Muscle layer of colon (tissue), 2 donors: ENCODE measurements at regions not wholly inside any gene's neighbourhood (a gene's known extent, or its start where the extent isn't known, plus 50 kb on each side); places are given as distances from the start of the nearest gene placed in this dataset.

ENCODE experiments used
- H3K27ac ChIP-seq: one replicate; pipeline ENCODE4 v1.7.0; 2013; ENCODE audit warnings: low read depth, mild to moderate bottlenecking, low read length, moderate library complexity
- H3K27me3 ChIP-seq, 2 donors: one replicate each; pipeline ENCODE4 v1.7.0; 2013; ENCODE audit warnings: low read length in 2 of 2, mild to moderate bottlenecking in 2 of 2; ENCODE audit not compliant: insufficient read depth in 2 of 2, control insufficient read depth in 1 of 2
- H3K36me3 ChIP-seq: one replicate; pipeline ENCODE4 v1.7.0; 2013; ENCODE audit warnings: mild to moderate bottlenecking, low read length; ENCODE audit not compliant: insufficient read depth
- H3K4me1 ChIP-seq: one replicate; pipeline ENCODE4 v1.7.0; 2013; ENCODE audit warnings: mild to moderate bottlenecking, low read length; ENCODE audit not compliant: insufficient read depth
- H3K4me3 ChIP-seq, 2 donors: one replicate each; pipeline ENCODE4 v1.7.0; 2013; ENCODE audit warnings: low read length in 2 of 2, low read depth in 1 of 2, mild to moderate bottlenecking in 1 of 2, moderate library complexity in 1 of 2
- H3K9ac ChIP-seq: one replicate; pipeline ENCODE4 v1.7.0; 2013; ENCODE audit warnings: low read length
- H3K9me3 ChIP-seq: one replicate; pipeline ENCODE4 v1.7.0; 2013; ENCODE audit warnings: mild to moderate bottlenecking, low read length
- donor health status: abdominal sarcoma.
- donor health status: Adenocarcinoma of cecum.

GRCh38 chr5:115435065-115435777, 109.4 kb downstream of the FEM1C start:
- Histone ChIP-seq H3K27me3 (no peaks in the 10 kb centered on the region), H3K4me1 (peaks cover 11% of the 10 kb centered on the region), H3K9ac (no peak overlapping the region), H3K9me3 (peaks cover 5% of the 10 kb centered on the region), H3K27ac (no peak overlapping the region), H3K36me3 (no peaks in the 10 kb centered on the region), H3K4me3 (no peak overlapping the region)

GRCh38 chr5:115433918-115434317, 110.7 kb downstream of the FEM1C start:
- Histone ChIP-seq H3K27me3 (no peaks in the 10 kb centered on the region), H3K4me3 (no peak overlapping the region), H3K9me3 (peaks cover 2% of the 10 kb centered on the region), H3K36me3 (no peaks in the 10 kb centered on the region), H3K27ac (no peak overlapping the region), H3K9ac (no peak overlapping the region), H3K4me1 (peaks cover 11% of the 10 kb centered on the region)

GRCh38 chr5:115432691-115433090, 111.9 kb downstream of the FEM1C start:
- no peaks in the 10 kb centered on the region for H3K27me3 ChIP-seq
- peaks cover 11% of the 10 kb centered on the region for H3K4me1 ChIP-seq
- H3K27ac ChIP-seq, result no peak overlapping the region
- no peaks in the 10 kb centered on the region for H3K9me3 ChIP-seq
- H3K36me3 ChIP-seq, result no peaks in the 10 kb centered on the region
- no peak overlapping the region for H3K9ac ChIP-seq
- no peak overlapping the region for H3K4me3 ChIP-seq

- Histone ChIP-seq H3K4me1 (peaks cover 16% of the 10 kb centered on the region), H3K27me3 (no peaks in the 10 kb centered on the region), H3K9ac (no peak overlapping the region), H3K27ac (no peak overlapping the region), H3K9me3 (no peaks in the 10 kb centered on the region), H3K36me3 (no peaks in the 10 kb centered on the region), H3K4me3 (no peak overlapping the region)
Measured at GRCh38 chr5:115431116-115431515, 113.5 kb downstream of the FEM1C start.

GRCh38 chr5:115430374-115430773, 114.2 kb downstream of the FEM1C start:
- Histone ChIP-seq H3K36me3 (no peaks in the 10 kb centered on the region), H3K4me3 (no peak overlapping the region), H3K9ac (no peak overlapping the region), H3K9me3 (no peaks in the 10 kb centered on the region), H3K27ac (no peak overlapping the region), H3K4me1 (peaks cover 22% of the 10 kb centered on the region), H3K27me3 (no peaks in the 10 kb centered on the region)

- Histone ChIP-seq H3K27me3 (no peaks in the 10 kb centered on the region), H3K36me3 (no peaks in the 10 kb centered on the region), H3K9me3 (no peaks in the 10 kb centered on the region), H3K4me1 (peaks cover 23% of the 10 kb centered on the region), H3K9ac (no peak overlapping the region), H3K4me3 (no peak overlapping the region), H3K27ac (no peak overlapping the region)
Measured at GRCh38 chr5:115429345-115429940, 115.1 kb downstream of the FEM1C start.

GRCh38 chr5:115428676-115429075, 115.9 kb downstream of the FEM1C start:
- Histone ChIP-seq H3K9me3 (no peaks in the 10 kb centered on the region), H3K27ac (no peak overlapping the region), H3K27me3 (no peaks in the 10 kb centered on the region), H3K36me3 (no peaks in the 10 kb centered on the region), H3K9ac (no peak overlapping the region), H3K4me1 (peaks cover 28% of the 10 kb centered on the region), H3K4me3 (no peak overlapping the region)

GRCh38 chr5:115428248-115428647, 116.3 kb downstream of the FEM1C start:
- no peaks in the 10 kb centered on the region for H3K9me3 ChIP-seq
- no peak overlapping the region for H3K4me3 ChIP-seq
- peaks cover 32% of the 10 kb centered on the region for H3K4me1 ChIP-seq
- H3K27me3 ChIP-seq, result no peaks in the 10 kb centered on the region
- no peak overlapping the region for H3K27ac ChIP-seq
- no peaks in the 10 kb centered on the region for H3K36me3 ChIP-seq
- no peak overlapping the region for H3K9ac ChIP-seq

GRCh38 chr5:115424446-115424845, 120.1 kb downstream of the FEM1C start:
- H3K4me1 ChIP-seq, result peaks cover 32% of the 10 kb centered on the region
- H3K27me3 ChIP-seq, result no peaks in the 10 kb centered on the region
- no peaks in the 10 kb centered on the region for H3K9me3 ChIP-seq
- no peak overlapping the region for H3K27ac ChIP-seq
- H3K36me3 ChIP-seq, result no peaks in the 10 kb centered on the region
- peak overlapping the region in 1 of 2 donors; percentile 12 for H3K4me3 ChIP-seq
- H3K9ac ChIP-seq, result no peak overlapping the region

- H3K27ac ChIP-seq, result peak overlapping the region; percentile 17
- H3K27me3 ChIP-seq, result no peaks in the 10 kb centered on the region
- no peaks in the 10 kb centered on the region for H3K9me3 ChIP-seq
- peak overlapping the region in 1 of 2 donors; percentile 12 for H3K4me3 ChIP-seq
- peaks cover 32% of the 10 kb centered on the region for H3K4me1 ChIP-seq
- no peak overlapping the region for H3K9ac ChIP-seq
- H3K36me3 ChIP-seq, result no peaks in the 10 kb centered on the region
Measured at GRCh38 chr5:115424030-115424429, 120.5 kb downstream of the FEM1C start.

GRCh38 chr5:115423541-115423940, 121.0 kb downstream of the FEM1C start:
- Histone ChIP-seq H3K4me1 (peaks cover 32% of the 10 kb centered on the region), H3K27ac (peak overlapping the region; percentile 17), H3K36me3 (no peaks in the 10 kb centered on the region)

GRCh38 chr5:115423051-115423450, 121.5 kb downstream of the FEM1C start:
- H3K4me1 ChIP-seq, result peaks cover 32% of the 10 kb centered on the region
- H3K9ac ChIP-seq, result no peak overlapping the region
- H3K27ac ChIP-seq, result no peak overlapping the region
- no peaks in the 10 kb centered on the region for H3K36me3 ChIP-seq
- H3K27me3 ChIP-seq, result no peaks in the 10 kb centered on the region
- H3K4me3 ChIP-seq, result no peak overlapping the region
- H3K9me3 ChIP-seq, result no peaks in the 10 kb centered on the region

More at GRCh38 chr5:115423541-115423940, 121.0 kb downstream of the FEM1C start:
- no peaks in the 10 kb centered on the region for H3K27me3 ChIP-seq
- no peak overlapping the region for H3K9ac ChIP-seq
- H3K4me3 ChIP-seq, result peak overlapping the region in 1 of 2 donors; percentile 12
- no peaks in the 10 kb centered on the region for H3K9me3 ChIP-seq
